ENCODE measurements at regions not wholly inside any gene's neighbourhood (a gene's known extent, or its start where the extent isn't known, plus 50 kb on each side); places are given as distances from the start of the nearest gene placed in this dataset.
"Not testable (repeated sequence)": the region's sequence is repeated elsewhere in the genome, so short reads cannot be mapped to it uniquely, and the experiment has no call there.

- no peak for DNase-seq (ENCODE audit: extremely low spot score)
- POLR2A ChIA-PET = no interaction called here
- CTCF ChIA-PET = interaction anchor here (1.6 kb wide), 1 partner anchor 38 kb away, joined by 5 read pairs; no protein-coding TSS in a partner anchor
- no peak for TF ChIP-seq CTCF (IDR thresholded peaks at IDR 0.05; ENCODE audit: control extremely low read depth, extremely low read depth, low read depth, missing control alignments)
Measured at GRCh38 chr1:31510853-31511789, 65.2 kb upstream of the TINAGL1 start.

- CTCF ChIA-PET = no interaction called here
- no peak for DNase-seq (ENCODE audit: extremely low spot score)
- TF ChIP-seq CTCF (IDR thresholded peaks at IDR 0.05; ENCODE audit: control extremely low read depth, extremely low read depth, low read depth, missing control alignments) = no peak
- POLR2A ChIA-PET = no interaction called here
Measured at GRCh38 chr1:31511848-31512615, 64.3 kb upstream of the TINAGL1 start.

- ChIA-PET POLR2A (no interaction called here), CTCF (no interaction called here)
- TF ChIP-seq CTCF (IDR thresholded peaks at IDR 0.05; ENCODE audit: control extremely low read depth, extremely low read depth, low read depth, missing control alignments) = no peak
- DNase-seq (ENCODE audit: extremely low spot score) = no peak
Measured at GRCh38 chr1:31514117-31514516, 62.2 kb upstream of the TINAGL1 start.

- ChIA-PET CTCF (interaction anchor here (0.9 kb wide), 1 partner anchor 9 kb away, joined by 3 read pairs; no protein-coding TSS in a partner anchor), POLR2A (no interaction called here)
- TF ChIP-seq CTCF (IDR thresholded peaks at IDR 0.05; ENCODE audit: control extremely low read depth, extremely low read depth, low read depth, missing control alignments) = no peak
- DNase-seq (ENCODE audit: extremely low spot score) = no peak
Measured at GRCh38 chr1:31515056-31515775, 61.1 kb upstream of the TINAGL1 start.

GRCh38 chr1:31515936-31516335 lies 60.4 kb upstream of the TINAGL1 start:
- POLR2A ChIA-PET = no interaction called here
- DNase-seq (ENCODE audit: extremely low spot score) = no peak
- TF ChIP-seq CTCF (IDR thresholded peaks at IDR 0.05; ENCODE audit: control extremely low read depth, extremely low read depth, low read depth, missing control alignments) = no peak
- CTCF ChIA-PET = interaction anchor here (0.9 kb wide), 1 partner anchor 9 kb away, joined by 3 read pairs; no protein-coding TSS in a partner anchor

GRCh38 chr1:31517301-31517700 lies 59.0 kb upstream of the TINAGL1 start:
- CTCF ChIA-PET = interaction anchor here (1.1 kb wide), 1 partner anchor 32 kb away, joined by 4 read pairs; no protein-coding TSS in a partner anchor
- no peak for DNase-seq (ENCODE audit: extremely low spot score)

GRCh38 chr1:31517986-31518385 lies 58.3 kb upstream of the TINAGL1 start:
- DNase-seq (ENCODE audit: extremely low spot score); POLR2A ChIA-PET: not testable (repeated sequence)
- CTCF ChIA-PET = interaction anchor here (1.1 kb wide), 1 partner anchor 31 kb away, joined by 4 read pairs; no protein-coding TSS in a partner anchor

More at GRCh38 chr1:31517301-31517700, 59.0 kb upstream of the TINAGL1 start:
- no peak for TF ChIP-seq CTCF (IDR thresholded peaks at IDR 0.05; ENCODE audit: control extremely low read depth, extremely low read depth, low read depth, missing control alignments)
- POLR2A ChIA-PET = no interaction called here
